Ovary (tissue), 3 donors: ENCODE measurements at regions not wholly inside any gene's neighbourhood (a gene's known extent, or its start where the extent isn't known, plus 50 kb on each side); places are given as distances from the start of the nearest gene placed in this dataset.

Experiments used
- POLR2A ChIP-seq: fragments of 450-650 bp; IDR thresholded peaks from one replicate; pipeline ENCODE4 v1.6.1; 2017; ENCODE audit warnings: antibody characterized with exemption, mild to moderate bottlenecking, moderate library complexity
- TF ChIP-seq, protein P1 (sequence below), 3 donors: fragments of 450-650 bp in 2 of 3; fragments of 200-600 bp in 1 of 3; IDR thresholded peaks; one replicate each; pipeline versions ENCODE4 v1.5.1 to v1.8.0; 2016 to 2022; ENCODE audit warnings: antibody characterized with exemption in 3 of 3, mild to moderate bottlenecking in 1 of 3
- donor health status: DM: no; HTN: no; CAD: no.

DNA sequence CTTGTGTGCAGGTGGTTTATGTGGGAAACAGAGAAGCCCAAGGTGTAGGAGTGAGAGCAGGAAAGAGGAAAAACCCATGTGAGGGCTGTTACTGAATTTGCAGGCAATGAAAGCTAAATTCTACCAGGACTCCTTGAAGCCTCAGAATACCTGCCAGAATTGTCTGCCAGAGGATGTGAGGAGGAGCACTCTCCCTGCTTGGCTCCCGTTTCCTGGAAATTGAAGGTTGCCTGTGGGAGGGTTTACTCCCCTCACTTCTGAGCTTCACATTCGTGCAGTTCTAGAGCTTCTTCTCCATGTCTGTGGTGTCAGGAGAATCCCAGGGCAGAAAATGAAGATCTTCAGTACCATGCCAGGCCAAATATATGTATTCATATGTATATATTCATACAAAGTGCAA lies 220.8 kb upstream of the ZP4 start:
- TF ChIP-seq POLR2A: no peak
- TF ChIP-seq, protein P1, sequence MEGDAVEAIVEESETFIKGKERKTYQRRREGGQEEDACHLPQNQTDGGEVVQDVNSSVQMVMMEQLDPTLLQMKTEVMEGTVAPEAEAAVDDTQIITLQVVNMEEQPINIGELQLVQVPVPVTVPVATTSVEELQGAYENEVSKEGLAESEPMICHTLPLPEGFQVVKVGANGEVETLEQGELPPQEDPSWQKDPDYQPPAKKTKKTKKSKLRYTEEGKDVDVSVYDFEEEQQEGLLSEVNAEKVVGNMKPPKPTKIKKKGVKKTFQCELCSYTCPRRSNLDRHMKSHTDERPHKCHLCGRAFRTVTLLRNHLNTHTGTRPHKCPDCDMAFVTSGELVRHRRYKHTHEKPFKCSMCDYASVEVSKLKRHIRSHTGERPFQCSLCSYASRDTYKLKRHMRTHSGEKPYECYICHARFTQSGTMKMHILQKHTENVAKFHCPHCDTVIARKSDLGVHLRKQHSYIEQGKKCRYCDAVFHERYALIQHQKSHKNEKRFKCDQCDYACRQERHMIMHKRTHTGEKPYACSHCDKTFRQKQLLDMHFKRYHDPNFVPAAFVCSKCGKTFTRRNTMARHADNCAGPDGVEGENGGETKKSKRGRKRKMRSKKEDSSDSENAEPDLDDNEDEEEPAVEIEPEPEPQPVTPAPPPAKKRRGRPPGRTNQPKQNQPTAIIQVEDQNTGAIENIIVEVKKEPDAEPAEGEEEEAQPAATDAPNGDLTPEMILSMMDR (IDR thresholded peaks at IDR 0.05): no peak
